CD4-positive, alpha-beta T cell treated with Interleukin-1 beta for 1 hour (primary cell): ENCODE measurements at regions not wholly inside any gene's neighbourhood (a gene's known extent, or its start where the extent isn't known, plus 50 kb on each side); places are given as distances from the start of the nearest gene placed in this dataset.
"Not testable (repeated sequence)": the region's sequence is repeated elsewhere in the genome, so short reads cannot be mapped to it uniquely, and the experiment has no call there.

Experiments used
- DNase-seq, 2 donors: peaks; one replicate each; pipeline ENCODE4 v3.0.0-alpha.2; 2020 to 2022

DNA sequence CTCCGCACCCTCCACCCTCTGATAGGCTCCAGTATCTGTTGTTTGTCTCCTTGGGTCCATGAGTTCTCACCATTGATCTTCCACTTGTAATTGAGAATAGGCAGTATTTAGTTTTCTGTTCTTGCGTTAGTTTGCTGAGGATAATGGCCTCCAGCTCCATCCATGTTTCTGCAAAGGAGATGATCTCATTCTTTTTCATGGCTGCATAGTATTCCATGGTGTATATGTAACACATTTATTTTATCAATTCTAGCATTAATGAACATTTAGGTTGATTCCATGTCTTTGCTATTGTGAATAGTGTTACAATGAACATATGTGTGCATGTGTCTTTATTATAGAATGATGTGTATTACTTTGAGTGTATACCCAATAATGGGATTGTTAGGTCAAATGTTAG lies 814.6 kb upstream of the FRG1 start:
- no peak for DNase-seq

DNA sequence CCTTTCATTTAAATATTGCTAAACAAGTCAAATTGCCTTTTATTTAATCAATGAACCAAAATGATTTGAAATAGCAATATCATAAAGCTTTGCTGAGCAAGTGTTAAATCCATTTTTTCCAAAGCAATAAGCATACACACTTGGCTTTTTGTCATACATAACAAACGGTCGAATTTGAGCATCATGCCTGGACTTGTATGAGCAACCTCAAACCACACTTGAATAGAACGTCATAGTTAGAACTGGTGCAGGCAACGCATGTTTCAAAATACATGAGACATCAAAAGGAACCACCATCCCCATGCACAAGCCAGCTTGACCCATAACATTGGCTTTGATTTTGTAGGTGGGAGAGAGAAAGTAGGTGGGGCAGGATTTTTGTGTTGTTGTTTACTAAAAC lies 812.3 kb upstream of the FRG1 start:
- no peak for DNase-seq

DNA sequence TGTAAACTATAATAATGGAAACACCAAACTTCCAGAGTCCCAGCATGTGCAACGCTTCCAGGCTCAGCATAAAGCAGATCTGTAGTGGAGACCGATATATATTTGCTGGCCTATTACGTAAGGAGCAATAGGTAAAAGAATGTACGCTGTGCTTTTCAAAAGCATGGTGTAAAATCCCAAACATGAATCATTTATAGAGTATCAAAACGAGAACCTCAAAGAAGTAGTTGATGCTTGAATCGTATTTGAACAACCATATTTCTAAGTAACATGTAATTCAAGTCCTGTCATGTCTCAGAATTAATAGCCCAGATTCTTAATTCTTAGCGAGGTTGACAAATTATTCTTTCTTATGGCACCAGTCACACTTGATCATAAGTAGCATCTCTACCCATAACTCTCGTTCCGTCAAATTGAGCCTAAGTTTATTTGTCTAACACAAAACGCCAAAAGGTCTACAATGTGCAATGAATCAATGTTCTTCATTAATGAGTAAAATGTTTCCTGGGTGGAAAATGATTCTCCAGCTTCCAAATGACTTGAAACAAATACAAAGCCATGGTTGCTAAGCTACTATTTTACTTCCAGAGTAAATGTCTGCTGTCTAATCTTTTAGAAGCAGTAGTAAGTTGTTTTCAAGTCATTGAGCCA lies 811.5 kb upstream of the FRG1 start:
- DNase-seq: no peak

DNA sequence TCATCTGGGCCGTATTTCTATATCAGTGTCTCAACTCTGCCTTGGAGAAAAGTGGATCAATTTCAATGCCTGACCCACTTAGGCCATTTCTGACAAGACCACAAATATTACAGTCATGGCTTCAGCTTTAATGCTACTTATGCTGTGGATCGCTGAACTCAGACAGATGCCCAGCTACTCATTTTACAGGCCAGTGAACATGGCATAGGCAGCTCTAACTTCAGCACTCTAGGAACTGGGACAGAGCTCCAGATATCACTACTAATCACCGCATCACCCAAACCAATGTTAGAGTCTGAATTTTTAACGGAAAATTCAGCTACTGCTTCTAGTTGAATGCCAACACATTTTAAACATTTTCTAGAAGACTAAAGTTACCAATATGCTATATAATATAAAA lies 809.6 kb upstream of the FRG1 start:
- no peak for DNase-seq

DNA sequence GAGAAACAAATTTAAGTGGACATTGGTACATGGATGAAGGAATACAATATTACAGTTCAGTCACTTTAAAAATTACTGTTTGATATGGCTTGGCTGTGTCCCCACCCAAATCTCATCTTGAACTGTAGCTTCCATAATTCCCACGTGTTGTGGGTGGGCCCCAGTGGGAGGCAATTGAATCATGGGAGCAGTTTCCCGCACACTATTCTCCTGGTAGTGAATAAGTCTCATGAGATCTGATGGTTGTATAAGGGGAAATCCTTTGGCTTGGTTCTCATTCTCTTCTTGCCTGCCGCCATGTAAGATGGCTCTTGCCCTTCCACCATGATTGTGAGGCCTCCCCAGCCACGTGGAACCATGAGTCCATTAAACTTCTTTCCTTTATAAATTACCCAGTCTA lies 804.2 kb upstream of the FRG1 start:
- DNase-seq: no peak

DNA sequence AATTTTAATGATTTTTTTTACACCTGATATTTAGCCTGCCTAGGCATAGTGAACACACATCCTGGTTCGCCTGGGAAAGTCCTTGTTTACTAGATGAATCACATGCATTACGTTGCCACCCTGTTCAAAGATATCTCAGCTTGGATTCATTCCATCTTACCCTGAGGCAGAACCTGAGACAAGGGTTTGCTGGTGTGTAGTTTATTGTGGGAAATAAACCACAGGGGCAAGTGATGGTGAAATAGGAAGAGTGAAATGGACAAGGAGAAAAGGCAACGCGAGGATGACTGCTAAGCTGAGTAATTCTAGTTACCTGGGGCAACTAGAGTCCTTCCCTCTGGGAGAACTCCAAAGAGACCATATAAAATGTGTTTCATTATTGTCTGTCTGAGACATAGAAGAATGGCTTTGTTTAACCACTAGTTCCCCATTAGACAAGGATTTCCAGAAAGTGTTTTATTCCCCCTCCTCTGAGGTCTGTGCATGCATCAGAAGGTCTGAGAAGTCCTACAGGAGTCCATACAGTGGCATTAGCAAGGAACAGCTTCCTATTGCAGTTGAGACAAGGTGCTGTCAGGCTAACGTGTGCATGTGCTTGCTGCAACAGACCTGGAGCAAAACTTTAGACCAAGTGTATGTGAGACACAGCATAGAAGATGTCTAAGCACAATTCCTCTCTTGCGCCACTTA lies 797.3 kb upstream of the FRG1 start:
- DNase-seq: no peak

DNA sequence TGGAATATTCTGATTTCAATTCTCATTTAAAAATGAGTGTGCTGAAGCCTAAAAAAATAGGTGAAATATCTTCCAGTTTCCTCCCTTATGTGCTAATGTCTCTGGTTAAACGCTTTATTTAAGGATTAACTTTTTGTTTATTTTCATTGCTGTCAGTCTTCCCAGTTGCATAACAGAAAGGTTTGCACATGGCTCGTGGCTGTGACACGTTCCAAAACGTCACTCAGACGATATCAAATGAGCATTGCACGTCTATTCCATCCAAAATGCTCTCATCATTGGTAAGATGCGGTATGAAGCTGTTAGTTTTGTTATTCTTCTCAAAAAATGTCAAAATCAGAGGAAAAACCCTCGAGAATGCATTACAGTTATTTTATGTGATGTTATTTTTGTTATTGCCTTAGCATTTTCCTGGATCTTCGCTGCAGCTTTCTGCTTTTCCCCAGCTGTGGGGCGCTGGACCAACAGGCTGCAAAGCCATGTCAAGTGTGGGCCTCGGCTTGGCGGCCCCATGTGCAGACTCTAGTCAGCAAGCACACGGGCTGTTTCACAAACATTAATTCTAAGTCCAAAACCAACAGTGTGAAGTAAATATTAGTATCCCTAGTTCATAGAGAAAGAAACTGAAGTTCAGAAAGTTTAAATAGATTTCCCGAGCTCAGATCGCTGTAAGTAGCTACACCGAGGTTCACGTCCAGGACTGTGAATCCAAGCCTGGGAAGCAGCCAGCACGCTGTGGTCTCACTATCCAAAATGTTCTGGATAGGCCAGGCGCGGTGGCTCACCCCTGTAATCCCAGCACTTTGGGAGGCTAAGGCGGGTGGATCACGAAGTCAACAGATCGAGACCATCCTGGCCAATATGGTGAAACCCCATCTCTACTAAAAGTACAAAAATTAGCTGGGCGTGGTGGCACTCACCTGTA lies 793.4 kb upstream of the FRG1 start:
- DNase-seq: no peak

DNA sequence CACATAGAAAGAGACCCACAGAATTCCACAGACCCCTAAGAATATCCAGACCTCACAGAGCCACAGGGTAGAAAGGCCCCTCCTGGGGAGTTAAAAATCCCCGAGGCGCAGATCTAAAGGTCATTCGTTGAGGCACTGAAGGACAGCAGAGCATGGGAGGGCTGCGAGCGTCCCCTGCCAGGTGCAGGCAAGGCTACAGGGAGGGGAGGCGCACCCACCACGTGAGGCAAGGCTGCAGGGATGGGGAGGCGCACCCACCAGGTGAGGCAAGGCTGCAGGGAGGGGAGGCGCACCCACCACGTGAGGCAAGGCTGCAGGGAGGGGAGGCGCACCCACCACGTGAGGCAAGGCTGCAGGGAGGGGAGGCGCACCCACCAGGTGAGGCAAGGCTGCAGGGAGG lies 785.6 kb upstream of the FRG1 start:
- DNase-seq: not testable (repeated sequence)

DNA sequence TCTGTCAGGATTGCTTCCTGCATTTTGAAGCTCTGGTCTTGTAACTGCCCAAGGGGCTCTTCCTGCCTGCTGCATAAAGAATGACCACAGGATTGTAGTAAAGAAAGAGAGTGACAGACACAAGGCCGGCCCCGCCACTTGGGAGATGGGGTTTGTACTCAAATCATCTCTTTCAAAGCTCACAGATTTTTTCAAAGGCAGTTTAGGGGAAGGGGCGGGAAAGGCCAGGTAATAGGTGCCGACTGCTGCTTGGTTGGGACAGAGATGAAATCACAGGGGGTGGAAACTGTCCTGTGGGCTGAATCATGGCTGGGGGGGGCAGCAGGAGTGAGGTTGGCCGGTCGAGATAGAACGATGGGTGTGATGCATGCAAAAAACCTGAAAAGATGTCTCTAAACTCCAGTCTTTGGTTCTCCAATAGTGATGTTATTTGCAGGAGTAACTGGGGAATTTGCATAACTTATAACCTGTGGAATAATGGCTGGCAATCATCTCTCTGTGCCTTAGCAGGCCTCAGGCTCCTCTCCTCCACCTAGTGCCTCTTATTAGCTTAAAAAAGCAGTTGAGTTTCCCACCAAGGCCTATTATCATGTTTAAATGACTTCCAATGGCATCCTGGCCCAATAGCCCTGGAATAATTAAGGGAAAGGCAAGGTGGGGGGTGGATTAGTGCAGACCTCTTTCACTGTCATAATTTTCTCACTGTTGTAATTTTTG lies 778.4 kb upstream of the FRG1 start:
- no peak for DNase-seq

DNA sequence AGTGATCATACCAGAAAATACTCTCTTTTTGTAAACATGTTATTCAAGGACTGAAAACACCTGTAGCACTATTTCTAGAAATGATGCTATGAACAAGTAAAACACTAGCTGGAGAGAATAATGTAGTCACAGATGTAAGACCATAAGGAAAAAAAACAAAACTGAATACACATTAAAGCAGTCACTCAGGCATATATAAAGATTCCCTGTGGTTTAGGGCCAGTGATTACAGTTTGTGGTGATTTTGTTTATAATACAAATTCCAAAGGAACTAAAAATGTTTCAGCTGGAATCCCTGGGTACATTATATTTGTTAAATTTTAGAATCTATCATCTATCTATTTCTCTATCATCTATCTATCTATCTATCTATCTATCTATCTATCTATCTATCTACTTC lies 777.8 kb upstream of the FRG1 start:
- no peak for DNase-seq

DNA sequence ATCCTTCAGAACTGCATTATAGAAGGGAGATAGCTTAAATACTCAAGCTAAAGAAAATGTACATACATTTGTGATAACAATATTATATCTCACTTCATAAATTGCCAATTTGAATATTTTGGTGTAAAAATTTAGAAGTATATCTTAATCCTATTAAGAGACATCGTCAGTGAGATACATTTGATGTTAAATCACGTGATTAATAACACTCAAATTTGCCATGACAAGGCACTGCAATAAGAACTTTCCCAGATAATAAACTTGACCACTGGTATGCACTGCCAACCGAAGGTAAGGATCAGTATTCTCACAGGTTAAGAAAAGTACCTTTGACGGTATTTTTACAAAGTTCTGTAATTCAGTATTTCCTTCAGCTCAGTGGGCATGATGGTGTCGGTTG lies 764.7 kb upstream of the FRG1 start:
- DNase-seq: no peak

DNA sequence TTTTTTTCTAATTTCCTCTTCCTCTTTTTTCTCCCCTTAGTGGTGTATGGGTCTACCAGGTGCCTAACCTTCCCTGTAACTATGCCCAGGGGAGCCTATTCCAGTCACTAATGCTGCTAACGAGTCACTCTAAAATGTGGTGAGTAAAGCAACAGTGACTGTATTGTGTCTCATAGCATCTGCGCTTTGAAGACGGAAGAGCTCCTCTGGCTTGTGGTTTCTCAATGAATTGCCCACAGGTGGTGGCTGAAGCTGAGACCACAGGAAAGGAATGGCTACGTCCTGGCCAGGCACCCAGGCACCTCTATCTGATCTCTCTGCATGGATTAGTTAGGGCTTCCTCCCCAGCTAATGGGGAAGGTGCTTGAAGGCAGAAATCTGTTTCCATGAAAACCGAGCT lies 763.5 kb upstream of the FRG1 start:
- no peak for DNase-seq

DNA sequence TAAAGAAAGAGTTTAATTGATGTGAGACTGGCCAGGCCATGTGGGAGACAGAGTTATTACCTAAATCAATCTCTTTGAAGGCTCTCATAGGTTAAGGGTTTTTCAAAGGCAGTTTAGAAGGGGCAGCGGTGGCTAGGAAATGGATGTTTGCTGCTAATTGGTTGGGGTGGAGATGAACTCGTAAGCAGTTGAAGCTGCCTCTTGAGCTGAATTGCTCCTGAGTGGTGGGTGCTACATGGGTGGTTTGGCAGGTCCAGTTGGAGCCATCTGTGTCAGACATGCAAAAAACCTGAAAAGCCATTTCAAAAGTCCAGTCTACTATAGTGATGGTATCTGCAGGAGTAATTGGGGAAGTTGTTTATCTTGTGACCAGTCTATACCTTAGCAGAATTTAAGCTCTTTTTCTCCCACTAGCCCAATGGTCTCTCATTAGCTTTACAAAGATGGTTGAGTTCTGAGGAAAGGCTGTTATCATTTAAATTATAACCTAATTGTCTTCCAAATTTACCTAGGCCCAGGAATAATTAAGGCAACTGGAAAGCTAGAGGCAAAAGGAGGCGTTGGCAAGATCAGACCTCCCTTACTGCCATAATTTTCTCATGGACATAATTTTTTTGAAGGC lies 762.4 kb upstream of the FRG1 start:
- DNase-seq: no peak

DNA sequence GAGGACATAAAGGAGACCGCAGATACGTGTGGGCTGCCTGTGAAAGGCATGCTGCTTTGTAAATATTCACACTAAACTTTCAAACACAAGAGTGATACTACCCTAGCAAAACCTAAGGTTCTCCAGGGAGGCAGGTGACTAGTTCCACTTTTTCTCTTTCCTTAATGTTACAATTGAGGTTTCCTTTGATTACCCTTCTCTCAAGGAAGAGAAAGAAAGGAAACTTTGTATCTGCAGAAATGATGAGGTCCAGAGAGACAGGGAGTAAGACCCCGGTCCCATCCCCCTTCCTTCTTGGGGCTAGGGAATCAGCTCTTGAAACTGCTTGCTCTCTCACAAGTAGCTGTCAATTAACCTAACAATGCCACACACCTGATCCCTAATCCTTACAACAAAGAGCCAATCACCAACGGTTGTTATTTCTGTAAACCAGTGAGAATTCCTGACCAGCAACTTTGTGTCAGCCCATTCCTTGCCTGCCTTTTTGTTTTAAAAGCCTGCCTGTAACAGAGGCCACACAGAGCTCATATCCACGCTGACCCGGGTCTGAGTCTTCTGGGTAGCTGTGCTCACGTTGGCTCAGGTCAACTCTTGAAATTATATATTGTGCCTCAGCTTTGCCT lies 754.8 kb upstream of the FRG1 start:
- no peak for DNase-seq

DNA sequence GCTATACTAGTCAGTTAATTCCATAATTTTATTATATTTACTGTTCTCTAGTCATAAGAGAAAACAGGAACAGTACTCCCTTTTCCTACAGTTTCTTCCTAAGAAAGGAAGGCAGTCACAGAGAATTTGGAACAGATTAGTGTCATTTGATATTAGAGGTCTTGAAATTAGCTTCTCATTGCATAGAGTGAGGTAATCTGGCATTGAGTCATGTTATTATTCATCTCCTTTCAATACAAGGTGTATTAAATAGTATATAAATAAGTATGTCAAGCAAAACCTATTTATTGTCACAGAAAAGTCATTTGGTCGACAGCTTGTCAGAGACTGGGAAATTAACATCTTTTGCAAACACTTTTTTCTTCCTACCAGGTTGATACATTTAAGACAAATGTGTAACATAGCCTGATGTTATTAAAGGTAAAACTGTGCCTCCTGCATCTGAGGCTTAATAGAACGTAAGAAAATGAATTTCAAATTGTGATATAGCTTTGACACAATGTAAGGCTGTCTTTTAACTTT lies 753.1 kb upstream of the FRG1 start:
- no peak for DNase-seq

DNA sequence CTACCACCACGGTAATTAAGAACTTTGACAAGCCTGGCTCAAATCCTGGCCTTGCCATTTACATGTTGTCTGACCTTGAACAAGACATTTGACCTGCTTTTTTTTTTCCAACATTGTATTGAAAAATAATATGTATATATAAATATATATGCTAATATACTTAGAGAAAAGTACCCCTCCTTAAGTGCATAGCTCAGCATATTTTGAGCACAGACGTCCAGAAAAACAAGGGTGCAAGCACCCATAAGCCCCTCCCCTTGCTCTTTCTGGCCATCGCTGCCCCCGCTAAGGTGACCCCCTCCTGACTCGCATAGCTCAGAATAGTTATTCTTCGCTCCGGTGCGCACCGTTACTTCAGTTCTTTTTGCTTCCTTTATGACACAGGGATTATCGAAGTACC lies 742.0 kb upstream of the FRG1 start:
- DNase-seq: no peak

DNA sequence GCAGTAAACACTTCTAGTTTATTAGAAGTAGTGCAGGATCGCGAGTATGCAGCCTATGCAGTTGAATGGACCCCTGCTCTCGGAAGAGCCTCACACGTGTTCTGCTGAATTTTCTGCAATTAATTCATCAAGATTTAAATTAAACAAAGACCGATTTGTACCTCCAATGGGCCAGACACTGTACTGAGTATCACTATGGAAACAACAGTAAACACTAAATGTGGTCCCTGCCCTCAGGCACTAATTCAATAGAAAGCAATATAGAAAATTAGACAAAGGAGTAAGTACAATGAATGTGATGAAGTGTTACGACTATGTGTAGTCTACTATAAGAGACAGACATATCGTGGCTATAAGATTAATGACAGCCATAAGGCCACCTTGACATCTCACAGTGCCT lies 740.3 kb upstream of the FRG1 start:
- DNase-seq: no peak

DNA sequence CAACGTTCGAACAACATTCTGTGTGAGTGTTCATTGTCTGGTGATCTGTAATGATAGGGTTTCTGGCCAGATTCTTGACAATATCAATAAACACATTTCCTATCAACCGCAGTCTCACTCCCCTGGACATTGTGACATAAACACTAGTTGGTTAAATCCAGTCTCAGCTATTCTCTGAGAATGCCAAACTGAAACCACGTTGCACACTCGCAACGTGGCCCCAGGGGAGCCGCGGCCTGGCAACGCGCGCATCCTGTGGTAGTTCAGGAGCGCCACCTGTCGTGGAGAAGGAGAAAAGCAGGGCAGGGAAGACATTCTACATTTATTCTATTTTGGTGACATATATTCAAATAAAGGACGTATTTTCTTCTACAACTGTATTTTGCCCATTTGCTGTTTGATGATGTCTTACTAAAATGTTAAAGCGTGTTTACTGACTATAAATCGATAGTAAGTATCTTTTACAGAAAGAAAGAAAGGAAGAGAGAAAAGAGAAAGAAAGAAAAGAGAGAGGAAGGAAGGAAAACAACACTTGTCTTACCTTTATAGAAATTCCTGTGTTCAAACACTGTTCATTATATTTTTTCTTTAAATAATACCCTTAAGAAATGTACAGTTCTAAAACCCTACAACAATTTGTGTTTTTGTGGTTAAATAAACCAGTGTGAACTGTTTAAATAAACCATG lies 738.3 kb upstream of the FRG1 start:
- peak in 1 of 2 donors; percentile 8 for DNase-seq

DNA sequence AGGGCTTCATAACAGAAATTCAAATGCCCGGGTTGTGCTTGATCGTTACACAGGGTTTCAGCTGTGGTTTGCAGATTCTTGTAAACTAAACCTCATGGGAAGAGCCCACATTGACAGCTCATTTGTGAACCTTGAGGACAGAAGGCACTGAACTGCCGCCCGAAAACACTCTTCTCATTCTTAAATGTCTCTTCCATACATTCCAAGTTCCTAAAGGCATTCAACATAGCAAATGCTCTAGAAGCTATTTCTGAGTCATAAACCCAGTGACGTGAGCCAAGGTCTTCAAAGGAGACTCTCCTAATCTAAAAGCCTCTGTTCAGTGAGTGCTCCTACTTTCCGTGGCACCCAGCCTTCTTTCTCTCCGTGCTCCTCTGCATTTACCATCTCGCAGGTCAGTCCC lies 737.8 kb upstream of the FRG1 start:
- DNase-seq: no peak

DNA sequence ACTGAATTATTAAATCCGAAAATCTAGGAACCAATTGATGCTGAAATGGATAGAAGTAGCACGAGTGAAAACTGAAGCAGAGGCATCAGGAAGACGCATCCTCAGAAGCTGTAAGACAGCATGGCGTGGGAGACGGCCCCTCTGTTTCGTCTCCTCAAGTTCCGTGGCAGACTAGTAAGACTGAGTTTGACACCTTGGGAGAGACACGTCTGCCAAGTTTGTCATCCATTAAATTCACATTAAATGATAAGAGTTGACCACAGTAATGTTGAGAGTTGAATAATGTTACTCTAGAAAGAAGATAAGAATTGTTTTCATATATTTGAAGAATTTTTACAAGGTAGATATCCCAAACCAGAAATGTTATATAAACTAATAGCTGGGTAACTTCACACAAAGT lies 736.1 kb upstream of the FRG1 start:
- DNase-seq: no peak

DNA sequence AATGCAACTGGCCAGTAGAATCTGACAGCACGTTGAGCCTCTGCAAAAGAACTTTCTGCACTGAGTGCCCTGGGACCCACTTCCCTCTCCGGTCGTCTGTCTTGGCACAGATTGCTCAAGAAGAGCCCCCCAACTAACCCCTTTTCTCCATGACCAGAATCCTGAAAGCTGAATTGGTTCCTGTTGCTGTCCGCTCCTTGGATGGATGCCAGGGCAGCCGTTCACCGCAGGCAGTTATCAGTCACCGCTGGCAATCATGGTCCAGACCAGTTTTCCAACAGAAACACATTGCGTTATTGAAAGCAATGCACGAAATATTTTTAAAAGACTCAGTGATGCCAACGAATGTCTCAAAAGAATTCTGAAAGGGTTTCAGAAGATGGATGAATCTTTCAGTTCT lies 733.7 kb upstream of the FRG1 start:
- no peak for DNase-seq

DNA sequence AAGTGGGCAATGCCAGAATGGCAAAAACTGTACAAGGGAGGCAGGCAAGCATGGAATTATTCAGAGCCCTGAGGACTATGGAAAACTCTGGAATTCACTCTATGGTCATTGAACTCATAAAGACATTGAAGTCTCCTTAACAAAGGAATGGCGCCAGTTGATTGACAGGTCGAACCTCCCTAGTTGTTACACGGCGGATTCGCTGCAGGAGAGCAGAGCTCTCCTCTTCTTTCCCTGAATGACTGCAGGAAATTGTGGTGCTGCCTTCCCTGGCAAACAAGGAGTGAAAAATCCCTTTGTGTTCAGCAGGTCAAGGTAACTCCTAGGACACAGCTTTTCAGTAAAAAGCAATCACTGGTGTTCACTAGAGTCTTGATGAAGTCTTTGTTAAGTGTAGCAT lies 732.8 kb upstream of the FRG1 start:
- no peak for DNase-seq
